A549 (cell line): ENCODE measurements at regions not wholly inside any gene's neighbourhood (a gene's known extent, or its start where the extent isn't known, plus 50 kb on each side); places are given as distances from the start of the nearest gene placed in this dataset.

Experiments used
- CBX2 ChIP-seq: fragments of 200-600 bp; sonication (generic); IDR thresholded peaks from 2 replicates; pipeline ENCODE4 v1.6.1; 2016; ENCODE audit warnings: low read depth, mild to moderate bottlenecking, borderline replicate concordance
- CBX8 ChIP-seq: fragments of 200-600 bp; sonication (generic); IDR thresholded peaks from 2 replicates; pipeline ENCODE4 v1.6.1; 2016
- CHD4 ChIP-seq: fragments of 200-600 bp; sonication (generic); IDR thresholded peaks from 2 replicates; pipeline ENCODE4 v1.6.1; 2016; ENCODE audit warnings: antibody characterized with exemption, mild to moderate bottlenecking, borderline replicate concordance
- EP300 ChIP-seq, 2 experiments: fragments of >200 bp; sonication (Bioruptor Twin); formaldehyde crosslinking; IDR thresholded peaks; 2 replicates in 1 of 2; 3 replicates in 1 of 2; pipeline ENCODE4 v1.6.1; 2016 to 2017
- HDAC2 ChIP-seq: fragments of 200-600 bp; sonication (generic); IDR thresholded peaks from 2 replicates; pipeline ENCODE4 v1.6.1; 2016
- JUN ChIP-seq, 2 experiments: fragments of >200 bp; sonication (Bioruptor Twin); formaldehyde crosslinking; IDR thresholded peaks; 2 replicates in 1 of 2; 3 replicates in 1 of 2; pipeline ENCODE4 v1.6.1; 2016 to 2017
- KDM1A ChIP-seq: fragments of 200-600 bp; sonication (generic); IDR thresholded peaks from 2 replicates; pipeline ENCODE4 v1.6.1; 2016; ENCODE audit warnings: low read depth, mild to moderate bottlenecking
- MYC ChIP-seq: IDR thresholded peaks from 2 replicates; pipeline ENCODE4 v1.6.1; 2012; ENCODE audit warnings: mild to moderate bottlenecking, inconsistent platforms, low read length, improper control_type of control experiment, borderline replicate concordance
- POLR2A ChIP-seq: IDR thresholded peaks from 2 replicates; pipeline ENCODE4 v1.6.1; 2012; ENCODE audit warnings: mild to moderate bottlenecking, low read length
- SMC3 ChIP-seq: fragments of >200 bp; sonication (Bioruptor Twin); formaldehyde crosslinking; IDR thresholded peaks from 3 replicates; pipeline ENCODE4 v1.6.1; 2018; ENCODE audit warnings: inconsistent platforms
- TF ChIP-seq, protein P1 (sequence below): fragments of >200 bp; sonication (Bioruptor Twin); formaldehyde crosslinking; IDR thresholded peaks from 3 replicates; pipeline ENCODE4 v1.5.1; 2016
- TF ChIP-seq, protein P2 (sequence below): fragments of 450-650 bp; IDR thresholded peaks from 2 replicates; pipeline ENCODE4 v1.6.1; 2014; ENCODE audit warnings: antibody characterized with exemption

DNA sequence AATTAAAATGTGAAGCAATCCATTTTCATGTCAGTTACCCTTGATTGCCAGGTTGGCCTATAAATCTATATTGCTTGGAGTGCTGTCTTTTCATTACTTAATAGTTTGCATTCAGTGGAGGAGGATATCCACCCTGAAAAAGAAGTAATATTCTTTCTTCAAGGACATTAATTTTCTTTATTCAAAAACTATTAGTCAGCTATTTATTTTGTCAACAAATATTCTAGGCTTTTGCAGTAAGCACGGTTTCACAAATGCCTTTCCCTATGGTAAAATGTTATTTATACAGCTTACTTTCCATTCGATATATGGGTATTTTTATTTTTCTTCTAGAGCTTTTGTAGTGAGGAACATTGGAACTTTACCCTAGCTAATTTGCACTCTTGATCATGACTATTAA, 1176.9 kb upstream of the NUDT12 start:
- TF ChIP-seq EP300 (IDR thresholded peaks at IDR 0.05) (no peak), CHD4 (no peak), SMC3 (no peak), CBX8 (no peak), POLR2A (no peak), MYC (no peak), JUN (IDR thresholded peaks at IDR 0.05) (no peak), KDM1A (no peak), CBX2 (no peak), HDAC2 (no peak)
- TF ChIP-seq, protein P1, sequence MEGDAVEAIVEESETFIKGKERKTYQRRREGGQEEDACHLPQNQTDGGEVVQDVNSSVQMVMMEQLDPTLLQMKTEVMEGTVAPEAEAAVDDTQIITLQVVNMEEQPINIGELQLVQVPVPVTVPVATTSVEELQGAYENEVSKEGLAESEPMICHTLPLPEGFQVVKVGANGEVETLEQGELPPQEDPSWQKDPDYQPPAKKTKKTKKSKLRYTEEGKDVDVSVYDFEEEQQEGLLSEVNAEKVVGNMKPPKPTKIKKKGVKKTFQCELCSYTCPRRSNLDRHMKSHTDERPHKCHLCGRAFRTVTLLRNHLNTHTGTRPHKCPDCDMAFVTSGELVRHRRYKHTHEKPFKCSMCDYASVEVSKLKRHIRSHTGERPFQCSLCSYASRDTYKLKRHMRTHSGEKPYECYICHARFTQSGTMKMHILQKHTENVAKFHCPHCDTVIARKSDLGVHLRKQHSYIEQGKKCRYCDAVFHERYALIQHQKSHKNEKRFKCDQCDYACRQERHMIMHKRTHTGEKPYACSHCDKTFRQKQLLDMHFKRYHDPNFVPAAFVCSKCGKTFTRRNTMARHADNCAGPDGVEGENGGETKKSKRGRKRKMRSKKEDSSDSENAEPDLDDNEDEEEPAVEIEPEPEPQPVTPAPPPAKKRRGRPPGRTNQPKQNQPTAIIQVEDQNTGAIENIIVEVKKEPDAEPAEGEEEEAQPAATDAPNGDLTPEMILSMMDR, result no peak
- TF ChIP-seq, protein P2, sequence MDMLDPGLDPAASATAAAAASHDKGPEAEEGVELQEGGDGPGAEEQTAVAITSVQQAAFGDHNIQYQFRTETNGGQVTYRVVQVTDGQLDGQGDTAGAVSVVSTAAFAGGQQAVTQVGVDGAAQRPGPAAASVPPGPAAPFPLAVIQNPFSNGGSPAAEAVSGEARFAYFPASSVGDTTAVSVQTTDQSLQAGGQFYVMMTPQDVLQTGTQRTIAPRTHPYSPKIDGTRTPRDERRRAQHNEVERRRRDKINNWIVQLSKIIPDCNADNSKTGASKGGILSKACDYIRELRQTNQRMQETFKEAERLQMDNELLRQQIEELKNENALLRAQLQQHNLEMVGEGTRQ, result no peak
